GM18505 (cell line): ENCODE measurements at regions not wholly inside any gene's neighbourhood (a gene's known extent, or its start where the extent isn't known, plus 50 kb on each side); places are given as distances from the start of the nearest gene placed in this dataset.
"Not testable (repeated sequence)": the region's sequence is repeated elsewhere in the genome, so short reads cannot be mapped to it uniquely, and the experiment has no call there.

Experiments used
- ATAC-seq: cut with Tn5 transposase; IDR thresholded peaks from one replicate; pipeline ENCODE4 v1.9.1; 2021; ENCODE audit not compliant: unreplicated experiment
- POLR2A ChIP-seq: IDR thresholded peaks from 4 replicates; pipeline ENCODE4 v1.6.1; 2011; ENCODE audit warnings: borderline replicate concordance; ENCODE audit not compliant: insufficient read depth, insufficient read length; ENCODE audit errors: extremely low read depth

- no peak for TF ChIP-seq POLR2A
- no peak for ATAC-seq
These were observed 827.5 kb upstream of the CITED2 start for GRCh38 chr6:140201787-140202458.

GRCh38 chr6:140193269-140193668 is 818.8 kb upstream of the CITED2 start:
- TF ChIP-seq POLR2A: no peak

GRCh38 chr6:140192018-140192417 is 817.6 kb upstream of the CITED2 start:
- no peak for TF ChIP-seq POLR2A
- no peak for ATAC-seq

More at GRCh38 chr6:140193269-140193668, 818.8 kb upstream of the CITED2 start:
- ATAC-seq: no peak

GRCh38 chr6:140189263-140189662 is 814.8 kb upstream of the CITED2 start:
- not testable (repeated sequence) for ATAC-seq

GRCh38 chr6:140185991-140186390 is 811.5 kb upstream of the CITED2 start:
- TF ChIP-seq POLR2A: no peak
- ATAC-seq: no peak

GRCh38 chr6:140183881-140184280 is 809.4 kb upstream of the CITED2 start:
- ATAC-seq: no peak
- TF ChIP-seq POLR2A: no peak

GRCh38 chr6:140182821-140183220 is 808.4 kb upstream of the CITED2 start:
- no peak for TF ChIP-seq POLR2A

GRCh38 chr6:140181876-140182275 is 807.4 kb upstream of the CITED2 start:
- no peak for TF ChIP-seq POLR2A
- ATAC-seq: no peak

More at GRCh38 chr6:140182821-140183220, 808.4 kb upstream of the CITED2 start:
- ATAC-seq: no peak

- TF ChIP-seq POLR2A: no peak
- ATAC-seq: no peak
These were observed 805.9 kb upstream of the CITED2 start for GRCh38 chr6:140180306-140180705.

- no peak for ATAC-seq
These were observed 804.5 kb upstream of the CITED2 start for GRCh38 chr6:140178935-140179334.

GRCh38 chr6:140178520-140178919 is 804.1 kb upstream of the CITED2 start:
- TF ChIP-seq POLR2A: no peak

More at GRCh38 chr6:140178935-140179334, 804.5 kb upstream of the CITED2 start:
- no peak for TF ChIP-seq POLR2A

GRCh38 chr6:140176306-140176705 is 801.9 kb upstream of the CITED2 start:
- TF ChIP-seq POLR2A: no peak
- no peak for ATAC-seq

More at GRCh38 chr6:140178520-140178919, 804.1 kb upstream of the CITED2 start:
- no peak for ATAC-seq

- ATAC-seq: no peak
- TF ChIP-seq POLR2A: no peak
These were observed 801.0 kb upstream of the CITED2 start for GRCh38 chr6:140175486-140175885.

- ATAC-seq: no peak
- TF ChIP-seq POLR2A: no peak
These were observed 800.1 kb upstream of the CITED2 start for GRCh38 chr6:140174524-140174923.

- ATAC-seq: no peak
- TF ChIP-seq POLR2A: no peak
These were observed 793.9 kb upstream of the CITED2 start for GRCh38 chr6:140168365-140168764.

GRCh38 chr6:140160909-140161308 is 786.5 kb upstream of the CITED2 start:
- TF ChIP-seq POLR2A: no peak
- ATAC-seq: no peak

GRCh38 chr6:140160494-140160893 is 786.0 kb upstream of the CITED2 start:
- ATAC-seq: no peak
- no peak for TF ChIP-seq POLR2A
